ENCODE measurements at regions not wholly inside any gene's neighbourhood (a gene's known extent, or its start where the extent isn't known, plus 50 kb on each side); places are given as distances from the start of the nearest gene placed in this dataset.

GRCh38 chr19:31099515-31100205 is 249.6 kb downstream of the TSHZ3 start:
- Histone ChIP-seq H4K20me1 (ENCODE audit: insufficient read depth) (no peaks in the 10 kb centered on the region), H2AFZ (ENCODE audit: low read depth, low read length) (no peak overlapping the region), H3K9me3 (ENCODE audit: low read length) (no peaks in the 10 kb centered on the region), H3K9me2 (ENCODE audit: insufficient read depth, low read length) (no peaks in the 10 kb centered on the region), H3K36me3 (ENCODE audit: insufficient read depth, low read length) (no peaks in the 10 kb centered on the region), H3K27me3 (ENCODE audit: insufficient read depth, low read depth, low read length) (no peaks in the 10 kb centered on the region), H3F3A (ENCODE audit: insufficient read depth, low read length, poor library complexity, severe bottlenecking) (no peaks in the 10 kb centered on the region), H3K4me3 (ENCODE audit: low read length) (no peak overlapping the region), H3K4me2 (ENCODE audit: low read length) (no peak overlapping the region), H3K27ac (ENCODE audit: low read length) (no peak overlapping the region), H3K79me2 (replicated peaks; ENCODE audit: insufficient read depth, low read length) (no peaks in the 10 kb centered on the region), H3K9ac (ENCODE audit: low read length) (no peak overlapping the region)
- TF ChIP-seq EZH2 (IDR thresholded peaks at IDR 0.05; ENCODE audit: borderline replicate concordance, insufficient read depth, low read length, poor library complexity, severe bottlenecking) (no peak), CTCF (IDR thresholded peaks at IDR 0.05; ENCODE audit: poor library complexity, severe bottlenecking) (no peak), RAD21 (conservative IDR thresholded peaks at IDR 0.05) (no peak), EP300 (conservative IDR thresholded peaks at IDR 0.05; ENCODE audit: poor library complexity, severe bottlenecking) (no peak), POLR2AphosphoS5 (IDR thresholded peaks at IDR 0.05) (no peak), TAF1 (IDR thresholded peaks at IDR 0.05; ENCODE audit: low read depth) (no peak), SMC3 (conservative IDR thresholded peaks at IDR 0.05; ENCODE audit: poor library complexity) (no peak), MXI1 (conservative IDR thresholded peaks at IDR 0.05; ENCODE audit: poor library complexity, severe bottlenecking) (no peak)
- TF ChIP-seq, protein P1, sequence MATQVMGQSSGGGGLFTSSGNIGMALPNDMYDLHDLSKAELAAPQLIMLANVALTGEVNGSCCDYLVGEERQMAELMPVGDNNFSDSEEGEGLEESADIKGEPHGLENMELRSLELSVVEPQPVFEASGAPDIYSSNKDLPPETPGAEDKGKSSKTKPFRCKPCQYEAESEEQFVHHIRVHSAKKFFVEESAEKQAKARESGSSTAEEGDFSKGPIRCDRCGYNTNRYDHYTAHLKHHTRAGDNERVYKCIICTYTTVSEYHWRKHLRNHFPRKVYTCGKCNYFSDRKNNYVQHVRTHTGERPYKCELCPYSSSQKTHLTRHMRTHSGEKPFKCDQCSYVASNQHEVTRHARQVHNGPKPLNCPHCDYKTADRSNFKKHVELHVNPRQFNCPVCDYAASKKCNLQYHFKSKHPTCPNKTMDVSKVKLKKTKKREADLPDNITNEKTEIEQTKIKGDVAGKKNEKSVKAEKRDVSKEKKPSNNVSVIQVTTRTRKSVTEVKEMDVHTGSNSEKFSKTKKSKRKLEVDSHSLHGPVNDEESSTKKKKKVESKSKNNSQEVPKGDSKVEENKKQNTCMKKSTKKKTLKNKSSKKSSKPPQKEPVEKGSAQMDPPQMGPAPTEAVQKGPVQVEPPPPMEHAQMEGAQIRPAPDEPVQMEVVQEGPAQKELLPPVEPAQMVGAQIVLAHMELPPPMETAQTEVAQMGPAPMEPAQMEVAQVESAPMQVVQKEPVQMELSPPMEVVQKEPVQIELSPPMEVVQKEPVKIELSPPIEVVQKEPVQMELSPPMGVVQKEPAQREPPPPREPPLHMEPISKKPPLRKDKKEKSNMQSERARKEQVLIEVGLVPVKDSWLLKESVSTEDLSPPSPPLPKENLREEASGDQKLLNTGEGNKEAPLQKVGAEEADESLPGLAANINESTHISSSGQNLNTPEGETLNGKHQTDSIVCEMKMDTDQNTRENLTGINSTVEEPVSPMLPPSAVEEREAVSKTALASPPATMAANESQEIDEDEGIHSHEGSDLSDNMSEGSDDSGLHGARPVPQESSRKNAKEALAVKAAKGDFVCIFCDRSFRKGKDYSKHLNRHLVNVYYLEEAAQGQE (IDR thresholded peaks at IDR 0.05; ENCODE audit: borderline replicate concordance): no peak

GRCh38 chr19:31098836-31099235 is 250.4 kb downstream of the TSHZ3 start:
- H3K4me3 ChIP-seq (ENCODE audit: low read length): no peak overlapping the region
- no peaks in the 10 kb centered on the region for H3K9me3 ChIP-seq (ENCODE audit: low read length)
- H3K27me3 ChIP-seq (ENCODE audit: insufficient read depth, low read depth, low read length): no peaks in the 10 kb centered on the region
- no peak overlapping the region for H2AFZ ChIP-seq (ENCODE audit: low read depth, low read length)
- H3K9me2 ChIP-seq (ENCODE audit: insufficient read depth, low read length): no peaks in the 10 kb centered on the region
- no peaks in the 10 kb centered on the region for H3F3A ChIP-seq (ENCODE audit: insufficient read depth, low read length, poor library complexity, severe bottlenecking)
- H3K4me2 ChIP-seq (ENCODE audit: low read length): no peak overlapping the region
- H4K20me1 ChIP-seq (ENCODE audit: insufficient read depth): no peaks in the 10 kb centered on the region
- H3K36me3 ChIP-seq (ENCODE audit: insufficient read depth, low read length): no peaks in the 10 kb centered on the region
- H3K27ac ChIP-seq (ENCODE audit: low read length): no peak overlapping the region
- TF ChIP-seq TAF1 (IDR thresholded peaks at IDR 0.05; ENCODE audit: low read depth) (no peak), RAD21 (conservative IDR thresholded peaks at IDR 0.05) (no peak), EZH2 (IDR thresholded peaks at IDR 0.05; ENCODE audit: borderline replicate concordance, insufficient read depth, low read length, poor library complexity, severe bottlenecking) (no peak), MXI1 (conservative IDR thresholded peaks at IDR 0.05; ENCODE audit: poor library complexity, severe bottlenecking) (no peak), EP300 (conservative IDR thresholded peaks at IDR 0.05; ENCODE audit: poor library complexity, severe bottlenecking) (no peak), SMC3 (conservative IDR thresholded peaks at IDR 0.05; ENCODE audit: poor library complexity) (no peak), POLR2AphosphoS5 (IDR thresholded peaks at IDR 0.05) (no peak), CTCF (IDR thresholded peaks at IDR 0.05; ENCODE audit: poor library complexity, severe bottlenecking) (no peak)
- TF ChIP-seq, protein P1 (IDR thresholded peaks at IDR 0.05; ENCODE audit: borderline replicate concordance): no peak
- no peak overlapping the region for H3K9ac ChIP-seq (ENCODE audit: low read length)
- H3K79me2 ChIP-seq (replicated peaks; ENCODE audit: insufficient read depth, low read length): no peaks in the 10 kb centered on the region

Measured in neural cell (in vitro differentiated cells).